ENCODE measurements at regions not wholly inside any gene's neighbourhood (a gene's known extent, or its start where the extent isn't known, plus 50 kb on each side); places are given as distances from the start of the nearest gene placed in this dataset.

GRCh38 chr18:41576643-41577042 lies 378.4 kb upstream of the PIK3C3 start:
- TF ChIP-seq CTCF (IDR thresholded peaks at IDR 0.05) (no peak), POLR2A (IDR thresholded peaks at IDR 0.05) (no peak)

Measured in Peyer's patch (tissue), 4 donors.